Activated naive CD8-positive, alpha-beta T cell (primary cell): ENCODE measurements at regions not wholly inside any gene's neighbourhood (a gene's known extent, or its start where the extent isn't known, plus 50 kb on each side); places are given as distances from the start of the nearest gene placed in this dataset.

Source experiments
- H3K27ac Mint-ChIP-seq: one replicate; pipeline ENCODE4 v1.8.0; 2021; ENCODE audit warnings: mixed read lengths
- H3K27me3 Mint-ChIP-seq: one replicate; pipeline ENCODE4 v1.8.0; 2021; ENCODE audit warnings: mixed read lengths
- H3K36me3 Mint-ChIP-seq: one replicate; pipeline ENCODE4 v1.8.0; 2021; ENCODE audit warnings: mixed read lengths
- H3K4me1 Mint-ChIP-seq: one replicate; pipeline ENCODE4 v1.8.0; 2021; ENCODE audit warnings: low read depth, mixed read lengths
- H3K4me3 Mint-ChIP-seq: one replicate; pipeline ENCODE4 v1.8.0; 2021; ENCODE audit warnings: mild to moderate bottlenecking, mixed read lengths
- H3K9me3 Mint-ChIP-seq: one replicate; pipeline ENCODE4 v1.8.0; 2021; ENCODE audit warnings: low read depth, mixed read lengths

DNA sequence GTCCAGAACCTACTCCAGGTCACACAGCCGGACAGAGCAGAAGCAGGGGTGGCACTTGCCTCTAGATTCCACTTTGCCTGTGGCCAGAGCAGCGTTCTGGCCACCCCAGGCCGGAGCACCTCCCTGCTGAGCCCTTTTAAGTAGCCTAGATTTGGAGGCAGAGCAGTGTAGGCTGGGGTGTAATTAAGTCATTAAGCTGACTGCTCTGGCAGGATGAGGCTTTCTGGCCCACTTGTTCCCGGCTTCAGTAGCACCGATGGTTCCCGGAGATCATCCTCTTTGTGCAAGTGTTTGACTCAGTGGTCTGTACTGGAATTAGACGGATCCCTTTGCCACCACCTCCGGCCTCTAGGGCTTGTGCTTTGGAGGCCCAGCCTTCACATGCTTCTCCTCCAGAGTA lies 281.9 kb upstream of the ANKRD55 start:
- Mint-ChIP-seq H3K27me3 (no peaks in the 10 kb centered on the region), H3K27ac (no peak overlapping the region), H3K4me1 (peaks cover 20% of the 10 kb centered on the region), H3K36me3 (no peaks in the 10 kb centered on the region), H3K4me3 (no peak overlapping the region), H3K9me3 (no peaks in the 10 kb centered on the region)

GRCh38 chr5:56514245-56514644 lies 281.1 kb upstream of the ANKRD55 start:
- H3K9me3 Mint-ChIP-seq, result no peaks in the 10 kb centered on the region
- H3K4me3 Mint-ChIP-seq, result no peak overlapping the region
- H3K27me3 Mint-ChIP-seq, result no peaks in the 10 kb centered on the region
- no peaks in the 10 kb centered on the region for H3K36me3 Mint-ChIP-seq
- no peak overlapping the region for H3K27ac Mint-ChIP-seq
- H3K4me1 Mint-ChIP-seq, result peaks cover 20% of the 10 kb centered on the region

GRCh38 chr5:56513141-56513540 lies 280.0 kb upstream of the ANKRD55 start:
- no peaks in the 10 kb centered on the region for H3K9me3 Mint-ChIP-seq
- H3K4me3 Mint-ChIP-seq, result no peak overlapping the region
- H3K27ac Mint-ChIP-seq, result no peak overlapping the region
- H3K27me3 Mint-ChIP-seq, result no peaks in the 10 kb centered on the region
- no peaks in the 10 kb centered on the region for H3K36me3 Mint-ChIP-seq
- H3K4me1 Mint-ChIP-seq, result peaks cover 20% of the 10 kb centered on the region

DNA sequence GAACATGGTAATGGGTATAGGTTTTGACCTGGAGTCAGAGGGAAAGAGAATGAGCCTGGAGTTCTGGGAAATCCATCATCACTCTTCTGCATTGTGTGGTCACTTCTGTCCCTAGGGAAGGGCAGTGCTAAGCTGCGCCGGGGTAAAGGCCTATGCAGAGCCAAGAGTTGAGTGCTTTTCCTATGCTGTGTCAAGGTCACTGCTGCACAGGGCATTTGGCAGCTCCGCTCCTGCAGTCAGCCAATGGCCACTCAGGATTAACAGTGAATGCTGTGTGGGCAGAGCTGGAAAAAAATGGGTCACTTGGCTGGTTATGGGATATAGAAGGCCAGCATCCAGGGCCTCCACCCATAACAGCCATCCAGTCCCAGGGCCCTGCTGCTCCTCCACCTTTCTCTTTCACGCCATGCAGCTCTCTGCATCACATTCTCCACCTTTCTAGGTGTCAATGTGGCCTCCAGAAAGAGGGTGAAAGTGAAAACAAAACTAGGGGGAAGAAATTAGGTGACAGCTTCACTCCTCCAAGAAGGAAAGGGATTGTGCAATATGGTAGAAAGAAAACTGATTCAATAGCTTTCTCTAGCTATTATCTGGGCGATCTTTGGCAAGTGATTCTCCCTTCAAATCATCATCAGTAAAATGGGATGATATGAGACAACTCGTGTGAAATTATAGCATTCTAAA lies 279.3 kb upstream of the ANKRD55 start:
- no peaks in the 10 kb centered on the region for H3K27me3 Mint-ChIP-seq
- H3K27ac Mint-ChIP-seq, result no peak overlapping the region

DNA sequence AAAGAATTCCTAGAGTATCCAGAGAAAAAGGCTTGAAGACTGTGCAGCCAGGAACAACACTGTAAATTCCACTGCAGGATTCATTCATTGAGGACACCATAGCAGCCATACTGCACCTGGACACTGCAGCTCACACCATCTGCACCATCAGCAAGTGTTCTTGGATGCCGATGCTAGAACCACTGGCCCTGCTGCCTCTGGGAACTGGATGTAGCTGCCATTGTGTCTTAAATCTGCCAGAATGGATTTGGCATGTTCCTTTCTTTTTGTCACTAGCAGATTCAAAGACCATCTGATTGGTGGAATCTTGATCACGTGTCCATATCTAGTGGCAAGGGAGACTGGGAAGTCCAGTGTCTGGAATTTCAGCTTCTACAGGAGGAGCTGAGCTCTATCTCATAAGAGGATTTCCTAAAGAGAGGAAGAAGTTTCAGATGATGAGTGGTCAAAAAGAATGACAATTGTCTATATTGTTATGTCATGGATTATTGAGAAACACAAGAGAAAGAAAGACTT lies 278.3 kb upstream of the ANKRD55 start:
- no peak overlapping the region for H3K4me3 Mint-ChIP-seq

More for the DNA sequence above, 279.3 kb upstream of the ANKRD55 start:
- Mint-ChIP-seq H3K4me1 (peaks cover 15% of the 10 kb centered on the region), H3K4me3 (no peak overlapping the region), H3K9me3 (no peaks in the 10 kb centered on the region), H3K36me3 (no peaks in the 10 kb centered on the region)

DNA sequence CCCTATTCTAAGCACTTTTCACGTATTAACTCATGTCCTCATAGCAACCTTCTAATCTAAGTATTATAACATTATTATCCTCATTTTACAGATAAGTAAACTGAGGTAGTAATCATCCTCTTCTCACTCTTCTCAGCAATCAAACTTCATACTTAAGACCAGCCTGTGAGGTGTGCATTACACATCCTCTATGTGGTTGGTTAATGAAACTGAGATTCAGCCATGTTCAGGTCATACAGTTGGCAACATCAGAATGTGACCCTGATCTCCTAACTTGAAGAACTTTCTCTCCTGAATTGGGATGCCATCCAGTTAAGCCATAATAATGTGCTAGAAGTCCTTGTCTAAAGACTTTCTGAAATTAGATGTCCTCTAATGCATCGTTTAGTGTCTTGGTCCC lies 275.1 kb upstream of the ANKRD55 start:
- Mint-ChIP-seq H3K9me3 (no peaks in the 10 kb centered on the region), H3K4me1 (peaks cover 4% of the 10 kb centered on the region), H3K4me3 (no peak overlapping the region), H3K27ac (no peak overlapping the region), H3K36me3 (no peaks in the 10 kb centered on the region), H3K27me3 (no peaks in the 10 kb centered on the region)

More for the DNA sequence above, 278.3 kb upstream of the ANKRD55 start:
- H3K9me3 Mint-ChIP-seq, result no peaks in the 10 kb centered on the region
- peaks cover 6% of the 10 kb centered on the region for H3K4me1 Mint-ChIP-seq
- no peaks in the 10 kb centered on the region for H3K27me3 Mint-ChIP-seq
- H3K27ac Mint-ChIP-seq, result no peak overlapping the region
- no peaks in the 10 kb centered on the region for H3K36me3 Mint-ChIP-seq

GRCh38 chr5:56507351-56507930 lies 274.3 kb upstream of the ANKRD55 start:
- Mint-ChIP-seq H3K4me3 (no peak overlapping the region), H3K36me3 (no peaks in the 10 kb centered on the region), H3K4me1 (no peaks in the 10 kb centered on the region), H3K9me3 (no peaks in the 10 kb centered on the region), H3K27ac (no peak overlapping the region), H3K27me3 (no peaks in the 10 kb centered on the region)

GRCh38 chr5:56506211-56506965 lies 273.3 kb upstream of the ANKRD55 start:
- H3K27me3 Mint-ChIP-seq, result no peaks in the 10 kb centered on the region
- H3K27ac Mint-ChIP-seq, result no peak overlapping the region
- no peak overlapping the region for H3K4me3 Mint-ChIP-seq
- H3K4me1 Mint-ChIP-seq, result peaks cover 10% of the 10 kb centered on the region
- H3K9me3 Mint-ChIP-seq, result no peaks in the 10 kb centered on the region
- no peaks in the 10 kb centered on the region for H3K36me3 Mint-ChIP-seq

GRCh38 chr5:56503929-56504328 lies 270.8 kb upstream of the ANKRD55 start:
- Mint-ChIP-seq H3K9me3 (no peaks in the 10 kb centered on the region), H3K27ac (no peak overlapping the region), H3K36me3 (no peaks in the 10 kb centered on the region), H3K27me3 (no peaks in the 10 kb centered on the region), H3K4me3 (no peak overlapping the region), H3K4me1 (peaks cover 10% of the 10 kb centered on the region)

- peaks cover 12% of the 10 kb centered on the region for H3K4me1 Mint-ChIP-seq
- H3K27me3 Mint-ChIP-seq, result no peaks in the 10 kb centered on the region
- H3K27ac Mint-ChIP-seq, result peak overlapping the region; percentile 43
- H3K4me3 Mint-ChIP-seq, result peak overlapping the region; percentile 7
- H3K9me3 Mint-ChIP-seq, result no peaks in the 10 kb centered on the region
- H3K36me3 Mint-ChIP-seq, result no peaks in the 10 kb centered on the region
Observed at GRCh38 chr5:56501781-56502557, 268.8 kb upstream of the ANKRD55 start.

DNA sequence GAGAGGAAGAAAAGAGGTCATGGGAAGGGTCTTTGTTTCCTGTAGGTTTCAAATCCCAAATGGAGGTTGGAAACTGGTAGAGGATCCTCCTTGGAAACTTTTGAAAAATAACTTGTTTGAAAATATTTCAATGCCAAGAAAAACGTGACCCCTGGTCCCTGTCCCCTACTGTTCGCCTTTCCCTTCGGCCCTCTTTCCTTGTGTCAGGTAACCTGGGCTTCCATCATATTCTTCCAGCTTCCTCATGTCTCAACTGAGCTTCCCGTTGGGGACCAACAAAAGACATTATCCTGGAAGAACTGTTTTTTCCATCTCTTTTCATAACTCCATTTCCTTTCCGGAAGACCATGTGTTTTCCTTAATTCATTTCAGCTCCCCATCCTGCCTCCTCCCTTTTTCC lies 266.8 kb upstream of the ANKRD55 start:
- Mint-ChIP-seq H3K36me3 (no peaks in the 10 kb centered on the region), H3K27me3 (no peaks in the 10 kb centered on the region), H3K4me3 (no peak overlapping the region), H3K27ac (no peak overlapping the region), H3K4me1 (peaks cover 22% of the 10 kb centered on the region), H3K9me3 (no peaks in the 10 kb centered on the region)

DNA sequence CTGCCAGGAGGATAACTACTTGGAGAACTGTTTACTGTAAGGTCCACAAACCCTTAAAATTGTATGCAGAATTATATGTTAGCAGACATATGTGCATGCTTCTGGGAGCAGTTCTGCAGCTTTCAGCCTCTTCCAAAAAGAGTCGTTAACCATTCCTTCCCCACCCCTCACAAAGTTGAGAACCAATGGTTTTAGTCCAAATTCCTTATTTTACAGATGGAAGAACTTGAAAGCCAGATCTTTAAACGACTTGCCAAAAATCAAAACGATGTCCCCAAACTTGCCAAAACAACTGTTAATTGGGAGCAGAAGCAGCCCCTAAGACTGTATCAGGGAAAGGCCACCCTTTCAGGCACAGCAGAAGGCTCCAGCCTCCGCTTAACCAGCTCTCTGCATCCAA lies 266.4 kb upstream of the ANKRD55 start:
- Mint-ChIP-seq H3K4me3 (no peak overlapping the region), H3K27me3 (no peaks in the 10 kb centered on the region), H3K9me3 (no peaks in the 10 kb centered on the region), H3K36me3 (no peaks in the 10 kb centered on the region), H3K27ac (no peak overlapping the region), H3K4me1 (peaks cover 22% of the 10 kb centered on the region)

GRCh38 chr5:56498759-56499395 lies 265.7 kb upstream of the ANKRD55 start:
- no peaks in the 10 kb centered on the region for H3K36me3 Mint-ChIP-seq
- H3K9me3 Mint-ChIP-seq, result no peaks in the 10 kb centered on the region
- no peak overlapping the region for H3K4me3 Mint-ChIP-seq
- no peaks in the 10 kb centered on the region for H3K27me3 Mint-ChIP-seq
- H3K4me1 Mint-ChIP-seq, result peaks cover 22% of the 10 kb centered on the region
- H3K27ac Mint-ChIP-seq, result no peak overlapping the region

GRCh38 chr5:56496581-56497063 lies 263.5 kb upstream of the ANKRD55 start:
- Mint-ChIP-seq H3K27ac (no peak overlapping the region), H3K27me3 (no peaks in the 10 kb centered on the region), H3K4me1 (peaks cover 17% of the 10 kb centered on the region), H3K4me3 (no peak overlapping the region), H3K36me3 (no peaks in the 10 kb centered on the region), H3K9me3 (no peaks in the 10 kb centered on the region)
